HG03103 (cell line): ENCODE measurements at regions not wholly inside any gene's neighbourhood (a gene's known extent, or its start where the extent isn't known, plus 50 kb on each side); places are given as distances from the start of the nearest gene placed in this dataset.

Source experiments
- ATAC-seq: cut with Tn5 transposase; IDR thresholded peaks from one replicate; pipeline ENCODE4 v1.9.1; 2021; ENCODE audit warnings: low read depth; ENCODE audit not compliant: unreplicated experiment

DNA sequence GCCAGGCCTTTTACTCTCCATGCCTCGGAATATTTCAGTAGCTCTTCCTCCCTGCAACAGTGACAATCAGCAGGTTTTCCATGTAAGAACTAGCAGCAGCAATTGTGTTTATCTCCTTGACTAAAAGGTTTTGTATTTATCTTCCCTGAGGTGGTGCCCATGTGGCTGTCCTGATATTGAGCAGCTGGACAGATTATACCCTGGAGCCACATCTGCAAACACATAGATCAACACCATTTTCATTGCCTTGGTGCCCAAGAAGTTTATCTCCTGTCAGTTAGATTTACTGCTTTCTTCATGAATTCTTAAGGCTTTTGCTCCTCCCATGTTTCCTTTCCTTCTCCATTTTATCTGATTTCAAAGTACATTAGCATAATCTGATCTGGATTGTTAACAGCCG is 378.4 kb downstream of the SPATA31D1 start:
- ATAC-seq: no peak

DNA sequence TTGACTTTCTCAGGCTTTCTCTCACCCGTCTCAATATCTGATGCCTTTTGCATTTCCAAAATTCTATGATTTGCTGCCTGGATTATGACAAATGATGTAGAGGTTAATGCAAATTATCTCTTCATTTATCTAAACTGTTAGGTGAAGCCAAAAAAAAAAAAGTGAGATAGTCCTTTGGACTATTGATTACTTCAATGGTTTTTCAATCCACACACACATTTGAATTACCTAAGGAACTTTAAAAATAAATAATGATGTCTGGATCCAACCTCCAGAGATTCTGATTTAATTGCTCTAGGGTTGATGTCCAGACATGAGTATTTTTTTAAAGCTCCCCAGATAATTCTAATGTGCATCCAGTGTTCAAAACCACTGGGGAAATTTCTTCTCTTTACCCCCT is 379.4 kb downstream of the SPATA31D1 start:
- ATAC-seq: no peak

DNA sequence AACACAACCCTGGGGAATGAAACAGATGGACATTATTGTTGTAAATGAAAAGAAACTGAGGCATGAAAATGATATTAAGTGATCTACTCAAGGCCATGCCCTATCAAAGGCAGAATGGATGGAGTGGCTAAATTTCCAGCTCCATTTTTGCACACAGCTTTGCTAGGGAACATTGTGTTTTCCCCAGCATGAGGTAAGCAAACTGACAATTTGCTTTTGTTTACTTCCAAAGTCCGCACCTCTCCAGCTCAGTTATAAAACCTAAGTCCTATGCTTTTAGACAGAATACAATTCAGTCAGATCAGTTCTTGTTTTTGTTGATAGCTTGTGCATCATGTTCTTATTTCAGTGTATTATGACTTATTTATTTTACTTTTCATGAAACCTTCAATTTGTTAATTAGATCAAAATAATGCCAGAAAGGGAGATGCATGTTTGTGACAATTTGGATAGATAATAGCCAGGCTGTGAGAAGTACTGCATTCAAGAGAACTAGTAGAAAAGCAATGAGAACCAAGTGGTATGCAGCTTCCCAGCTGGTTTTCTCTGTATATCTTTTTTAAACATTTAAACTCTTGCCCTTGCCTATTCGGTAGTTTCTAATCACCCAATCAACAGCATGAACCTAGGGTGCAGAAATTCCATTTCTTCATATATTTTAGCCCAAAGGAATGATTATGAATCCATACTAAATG is 380.8 kb downstream of the SPATA31D1 start:
- no peak for ATAC-seq

DNA sequence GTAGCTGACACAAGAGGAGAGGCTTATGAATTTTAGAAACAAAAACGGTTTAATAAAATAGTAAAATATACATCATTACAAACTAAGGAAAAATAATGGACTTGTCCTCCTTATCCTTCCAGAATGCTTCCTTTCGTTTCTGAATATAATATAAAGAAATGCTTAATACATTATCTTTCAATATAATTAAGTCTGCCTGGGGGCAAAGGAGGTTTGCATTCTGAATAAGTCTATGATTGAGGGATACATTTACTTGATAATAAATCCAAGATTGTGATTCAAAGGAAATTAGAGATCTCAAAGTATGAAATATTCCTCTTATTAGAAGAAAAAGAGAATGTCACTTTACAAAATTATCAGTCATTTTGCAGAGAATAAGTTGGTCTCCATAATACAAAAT is 386.5 kb downstream of the SPATA31D1 start:
- ATAC-seq: no peak

DNA sequence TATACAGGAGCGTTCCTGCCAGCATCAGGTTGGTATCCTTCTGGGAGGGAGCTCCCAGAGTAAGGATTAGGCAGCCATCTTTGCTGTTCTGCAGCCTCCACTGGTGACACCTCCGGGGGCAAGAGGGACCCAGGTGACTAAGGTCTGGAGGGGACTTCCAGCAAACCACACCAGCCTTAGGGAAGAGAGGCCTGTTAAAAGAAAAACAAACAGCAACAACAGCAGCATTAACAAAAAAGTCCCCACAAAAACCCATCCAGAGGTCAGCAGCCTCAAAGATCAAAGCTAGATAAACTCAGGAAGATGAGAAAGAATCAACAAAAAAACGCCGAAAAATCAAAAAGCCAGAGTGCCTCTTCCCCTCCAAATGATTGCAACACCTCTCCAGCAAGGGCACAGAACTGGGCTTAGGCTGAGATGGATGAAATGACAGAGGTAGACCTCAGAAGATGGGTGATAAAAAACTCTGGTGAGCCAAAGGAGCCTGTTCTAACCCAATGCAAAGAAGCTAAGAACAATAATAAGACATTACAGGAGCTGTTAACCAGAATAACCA is 388.2 kb downstream of the SPATA31D1 start:
- no peak for ATAC-seq

DNA sequence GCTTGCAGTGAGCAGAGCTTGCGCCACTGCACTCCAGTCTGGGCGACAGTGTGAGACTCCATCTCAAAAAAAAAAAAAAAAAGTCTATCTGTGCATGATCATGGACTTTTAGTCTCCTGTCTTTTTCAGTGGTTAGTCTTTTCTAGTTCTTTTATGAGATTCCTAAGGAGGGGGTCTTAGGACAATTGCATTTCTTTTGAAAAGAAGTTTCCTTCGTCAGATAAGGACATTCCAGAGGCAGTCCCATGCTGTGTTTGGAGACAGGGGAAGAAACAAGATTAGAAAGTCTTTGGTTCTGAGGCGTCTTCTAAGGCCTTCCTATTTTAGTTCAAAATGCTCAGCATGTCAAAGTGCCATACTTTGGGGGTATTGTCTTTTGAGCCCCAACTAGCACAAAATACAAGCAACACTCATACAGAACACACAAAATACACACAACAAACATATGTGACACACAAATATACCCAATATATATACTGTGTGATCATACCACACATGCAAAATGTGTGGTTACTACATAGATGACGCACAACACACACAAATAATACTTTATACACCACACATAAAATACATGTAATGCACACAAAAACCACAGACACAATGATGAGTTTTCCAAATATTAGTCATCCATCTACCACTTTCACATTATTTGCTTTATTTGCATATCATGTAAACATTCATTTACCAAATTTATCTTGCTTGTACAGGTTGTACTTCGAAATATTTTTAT is 394.5 kb downstream of the SPATA31D1 start:
- no peak for ATAC-seq

DNA sequence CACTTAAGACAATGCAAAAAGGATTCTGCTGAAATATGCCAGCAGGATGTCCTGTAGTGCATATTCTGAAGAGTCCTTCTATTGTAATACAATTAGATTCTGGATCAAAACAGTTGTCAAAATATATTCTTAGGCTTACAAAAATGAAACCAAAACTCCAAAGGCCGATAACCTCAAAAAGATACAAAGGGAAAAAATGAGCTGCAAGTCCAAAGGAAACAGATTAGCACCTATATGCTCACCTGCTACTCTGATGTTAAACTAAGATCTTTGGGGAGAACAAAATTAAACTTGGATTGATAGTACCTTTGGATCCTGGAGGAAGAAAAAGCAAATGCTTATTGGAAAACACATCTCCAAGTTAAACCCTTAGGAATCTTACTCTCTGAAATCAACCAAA is 397.1 kb downstream of the SPATA31D1 start:
- no peak for ATAC-seq

DNA sequence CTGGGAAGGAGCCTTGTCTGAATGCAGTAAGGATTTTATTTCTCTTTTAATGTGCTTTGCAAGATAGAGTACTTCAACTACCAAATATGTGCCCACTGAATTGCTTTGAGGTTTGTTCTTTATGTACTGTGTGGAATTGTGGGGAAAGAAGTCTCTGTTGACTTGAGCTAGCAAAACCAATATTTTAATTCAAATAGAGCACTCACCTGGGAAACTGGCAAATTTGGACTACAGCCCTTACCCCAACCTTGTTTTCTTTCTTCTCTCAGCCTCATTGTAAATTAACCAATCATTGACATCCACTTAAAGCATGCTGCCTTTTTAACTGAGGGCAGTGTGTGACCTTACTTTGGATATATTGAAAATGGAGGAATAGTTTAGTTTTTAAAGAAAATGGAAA is 409.0 kb downstream of the SPATA31D1 start:
- no peak for ATAC-seq

DNA sequence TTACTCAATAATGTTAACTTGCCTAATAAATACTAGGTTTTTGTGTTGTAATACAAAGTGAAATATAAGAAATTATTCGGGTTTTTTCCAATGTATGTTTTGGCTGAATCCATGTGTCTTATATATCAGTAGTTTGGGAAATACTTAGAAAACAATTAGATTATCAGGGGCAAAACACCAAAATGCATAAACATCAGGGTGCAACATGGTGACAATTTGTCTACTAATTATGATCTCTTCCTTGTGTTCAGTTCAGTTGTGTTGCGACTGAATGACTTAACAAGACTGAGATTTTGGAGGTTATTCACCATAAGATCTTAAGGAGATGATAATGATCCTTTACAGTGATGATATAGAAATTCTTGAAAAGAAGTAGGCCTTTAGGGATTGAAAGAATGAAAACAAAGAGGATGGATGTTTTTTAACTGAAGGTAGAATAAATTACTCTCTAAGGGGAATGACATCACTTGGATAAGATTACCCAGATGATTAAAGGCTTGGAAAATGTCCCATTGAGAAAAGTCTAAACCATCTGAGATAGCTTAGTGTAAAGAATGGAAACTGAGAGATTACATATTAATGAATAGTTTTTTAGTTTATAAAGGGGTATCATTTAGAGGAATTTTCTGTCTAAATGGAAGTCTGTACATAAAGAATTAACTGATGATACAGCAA is 415.8 kb downstream of the SPATA31D1 start:
- ATAC-seq: no peak

DNA sequence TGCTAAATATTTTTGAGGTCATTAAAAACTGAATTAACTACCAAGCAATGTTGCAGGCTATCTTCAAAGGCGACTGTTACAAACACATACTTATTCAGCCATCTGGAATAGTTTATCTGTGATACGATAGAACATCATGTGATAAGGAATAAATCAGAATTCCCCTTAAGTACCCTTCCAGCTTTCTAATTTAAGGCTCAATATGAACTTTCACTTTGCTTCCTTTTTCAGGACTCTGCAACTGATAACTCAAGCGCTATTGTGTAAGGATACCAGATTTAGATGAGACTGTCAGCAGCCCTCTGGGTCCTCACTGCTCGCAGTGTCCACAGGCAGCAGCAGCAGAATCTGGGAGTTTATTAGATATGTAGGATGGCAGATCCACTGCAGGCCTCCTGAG is 416.3 kb downstream of the SPATA31D1 start:
- no peak for ATAC-seq

DNA sequence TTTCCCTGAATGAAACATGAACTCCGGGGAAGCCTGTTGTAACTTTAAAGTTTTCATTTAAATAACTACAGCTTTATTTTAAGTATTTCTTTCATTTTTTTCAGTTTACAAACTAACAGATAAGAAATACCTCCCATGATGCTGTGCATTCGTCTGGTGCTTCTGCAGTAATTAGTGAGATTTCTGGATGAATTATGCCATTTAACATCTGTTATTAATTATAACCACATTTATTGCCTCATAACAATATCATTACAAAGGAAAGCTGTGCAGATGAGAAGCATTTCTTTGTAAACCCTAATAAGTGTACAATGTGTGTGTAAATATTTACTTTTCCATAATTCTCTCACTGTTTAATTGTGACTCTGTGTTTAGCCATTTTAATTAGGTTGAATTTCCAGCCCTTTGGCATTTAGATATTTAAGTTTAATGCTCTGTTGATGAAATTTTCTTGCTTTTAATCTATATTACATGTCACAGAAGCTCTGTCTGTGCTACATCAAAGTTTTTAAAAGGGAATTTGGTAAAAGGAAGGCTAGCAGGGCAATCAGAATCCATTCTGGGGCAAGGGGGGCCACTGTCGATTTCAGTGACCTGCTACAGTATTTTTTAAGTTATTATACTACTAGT is 418.0 kb downstream of the SPATA31D1 start:
- no peak for ATAC-seq

DNA sequence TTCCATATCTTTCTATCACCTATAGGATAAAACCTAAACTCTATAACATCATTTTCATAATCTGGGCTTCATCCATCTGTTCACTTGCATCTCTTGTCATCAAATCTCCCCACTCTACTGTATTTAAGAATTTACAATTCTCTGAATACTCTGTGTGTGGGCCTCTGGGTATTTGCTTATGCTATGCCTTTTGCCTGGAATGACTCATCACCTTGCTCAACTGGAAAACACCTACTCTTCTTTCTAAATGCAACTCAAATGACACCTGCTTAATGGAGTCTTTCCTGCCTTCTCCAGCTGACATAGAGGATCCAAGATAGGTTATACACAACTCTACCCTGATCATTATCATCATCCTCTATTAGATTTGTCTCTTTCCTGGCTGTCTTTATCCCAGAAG is 421.7 kb downstream of the SPATA31D1 start:
- peak; percentile 84 for ATAC-seq

DNA sequence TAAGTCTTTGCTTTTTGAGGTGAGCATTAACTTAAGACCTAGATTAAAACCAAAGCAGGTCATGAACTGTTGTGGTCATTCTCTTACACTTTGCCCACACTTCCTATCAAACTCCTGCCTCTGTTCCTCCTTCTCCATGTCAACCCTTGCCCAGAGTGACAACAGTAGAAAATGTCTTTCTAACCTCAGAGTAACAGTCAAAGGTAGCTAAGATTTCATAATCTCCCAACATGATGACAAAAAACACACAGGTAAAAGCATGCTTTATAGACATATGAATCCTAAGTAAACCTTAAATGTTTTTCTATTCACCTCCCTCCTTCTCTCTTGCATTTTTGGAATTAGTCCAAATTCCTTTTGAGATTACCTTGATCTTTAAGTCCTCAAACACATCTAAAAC is 422.3 kb downstream of the SPATA31D1 start:
- peak; percentile 21 for ATAC-seq

DNA sequence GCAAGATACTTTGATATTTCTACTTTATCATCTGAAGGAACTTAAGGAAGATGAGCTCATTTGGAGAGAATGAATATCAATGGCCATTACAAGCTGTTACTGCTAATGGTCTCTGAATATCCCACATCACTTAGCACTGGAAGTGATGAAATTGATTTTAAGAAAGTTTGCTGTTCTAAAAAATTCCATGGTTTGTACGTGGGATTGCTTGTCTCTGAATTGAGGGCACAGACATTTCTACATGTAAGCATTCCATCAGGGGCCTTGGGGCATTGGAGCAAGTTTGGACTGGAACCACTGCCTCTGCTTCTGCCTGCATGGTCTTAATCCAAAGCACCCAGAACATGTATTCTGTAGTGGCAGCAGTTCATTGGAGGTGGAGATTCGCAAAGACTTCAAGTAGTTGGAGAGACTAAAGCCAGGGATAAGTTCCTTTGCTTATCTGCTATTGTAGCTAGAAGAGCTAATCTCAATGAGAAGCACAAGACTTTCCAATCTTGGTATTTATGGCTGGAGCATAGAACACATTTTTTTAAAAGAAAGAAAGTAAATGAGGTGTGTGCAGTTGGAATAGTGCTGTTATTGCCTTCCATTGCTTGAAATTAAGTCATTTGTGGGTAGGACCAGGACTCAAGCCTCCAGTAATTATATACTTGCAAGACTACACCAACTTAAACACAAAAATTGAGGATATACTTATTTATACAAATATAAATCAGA is 424.2 kb downstream of the SPATA31D1 start:
- ATAC-seq: no peak

DNA sequence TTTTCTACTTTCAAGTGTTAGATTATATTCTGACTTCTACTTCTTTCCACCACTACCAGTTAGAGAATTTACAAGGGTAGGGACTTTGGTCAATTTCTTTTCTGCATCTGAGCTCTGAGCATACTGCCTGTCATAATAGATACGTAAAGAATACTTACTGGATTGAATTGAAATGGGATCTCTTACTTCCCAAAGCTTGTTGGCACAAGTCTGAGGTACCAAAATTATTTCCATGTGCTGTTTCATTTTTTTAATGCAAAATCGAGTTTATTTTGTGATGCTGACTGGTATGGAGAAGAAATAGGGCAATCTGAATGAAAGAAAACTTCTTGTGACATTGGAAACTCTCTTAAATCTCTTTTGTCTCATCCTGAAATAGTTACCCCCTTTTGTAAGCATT is 428.9 kb downstream of the SPATA31D1 start:
- no peak for ATAC-seq

DNA sequence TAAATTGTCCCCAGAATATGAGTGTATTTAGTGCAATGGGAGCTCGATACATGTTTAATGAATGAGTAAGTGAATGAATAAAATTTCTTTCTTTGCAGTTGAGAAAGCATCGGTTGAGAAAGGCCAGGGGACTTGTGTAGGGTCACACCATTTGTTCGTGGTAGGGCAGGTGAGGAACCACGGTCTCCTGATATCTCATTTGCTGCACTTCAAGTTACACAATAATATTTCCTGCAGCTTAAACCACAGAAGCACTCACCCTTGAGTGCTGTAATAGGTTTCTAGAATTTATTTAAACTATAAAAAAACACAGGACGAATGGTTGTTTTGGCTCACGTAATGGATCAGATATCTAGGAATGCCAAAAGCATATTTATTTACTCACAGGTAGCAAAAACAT is 429.8 kb downstream of the SPATA31D1 start:
- ATAC-seq: no peak

DNA sequence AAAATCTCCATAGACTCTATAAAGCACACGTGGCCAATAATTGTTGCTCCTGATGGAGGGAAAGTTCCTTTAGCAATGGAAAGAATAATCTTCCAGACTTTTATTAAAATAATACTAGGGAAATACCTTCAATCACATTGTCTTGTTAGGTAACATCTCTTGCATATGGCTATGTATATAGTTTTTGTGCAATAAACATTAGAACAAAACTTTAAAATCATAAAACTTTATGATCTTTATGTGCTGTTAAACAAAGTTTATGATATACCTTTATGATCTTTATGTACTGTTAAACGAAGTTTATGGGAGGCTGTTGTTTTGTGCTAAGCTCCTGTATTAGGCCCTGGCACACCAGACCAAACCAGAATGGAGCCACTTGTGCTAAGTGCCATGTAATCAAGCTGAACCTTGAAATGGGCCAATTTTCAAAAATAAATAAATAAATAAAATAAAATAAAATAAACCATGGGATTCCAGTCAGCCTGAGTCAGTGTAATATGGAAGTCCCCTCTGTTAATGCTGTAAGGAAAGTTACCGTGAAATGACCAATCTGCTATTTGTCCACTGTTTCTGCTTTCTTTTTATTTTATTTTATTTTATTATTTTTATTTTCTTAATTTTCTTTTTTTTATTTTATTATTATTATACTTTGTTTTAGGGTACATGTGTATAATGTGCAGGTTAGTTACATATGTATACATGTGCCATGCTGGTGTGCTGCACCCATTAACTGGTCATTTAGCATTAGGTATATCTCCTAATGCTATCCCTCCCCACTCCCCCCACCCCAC is 431.3 kb downstream of the SPATA31D1 start:
- no peak for ATAC-seq

DNA sequence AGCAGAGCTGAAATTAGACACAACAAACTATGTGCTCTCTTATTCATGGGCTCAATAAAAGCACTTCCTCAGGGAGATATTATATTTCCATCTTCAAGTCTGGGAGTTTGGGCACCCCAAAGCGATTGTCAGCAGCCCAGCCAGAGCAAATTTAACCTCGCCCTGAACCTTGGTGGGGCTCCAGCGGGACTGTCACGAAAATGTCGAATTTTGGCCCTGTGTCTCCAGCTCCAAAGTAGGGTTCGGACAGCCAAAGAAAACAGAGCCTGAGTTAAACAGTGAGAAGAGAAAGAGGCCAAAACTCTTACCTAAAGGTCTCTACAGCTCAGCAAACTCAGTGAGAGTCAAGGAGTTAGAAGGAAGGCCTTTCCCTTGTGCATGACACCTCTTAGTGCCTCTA is 432.9 kb downstream of the SPATA31D1 start:
- no peak for ATAC-seq

DNA sequence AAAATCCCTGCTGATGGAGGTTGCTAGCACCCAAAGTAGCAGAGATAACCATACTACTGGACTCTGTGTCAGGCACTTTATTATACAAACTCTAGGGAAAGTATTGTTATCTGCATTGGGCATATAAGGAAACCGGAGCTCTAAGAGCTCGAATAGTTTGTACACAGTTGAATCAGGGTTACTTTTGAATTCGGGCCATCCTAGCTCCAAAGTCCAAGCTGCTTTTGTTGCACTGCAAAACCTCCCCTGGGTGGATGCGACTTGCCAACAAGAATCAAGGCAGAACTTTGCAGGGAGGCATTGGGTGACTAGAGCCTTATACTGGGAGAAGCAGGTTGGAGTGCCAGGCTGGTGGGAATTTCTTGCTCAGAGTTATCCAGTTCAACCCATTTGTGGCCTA is 435.1 kb downstream of the SPATA31D1 start:
- ATAC-seq: no peak
